ENCODE measurements at regions not wholly inside any gene's neighbourhood (a gene's known extent, or its start where the extent isn't known, plus 50 kb on each side); places are given as distances from the start of the nearest gene placed in this dataset.

- DNase-seq, result no peak
These were observed 287.1 kb upstream of the TNP1 start for GRCh38 chr2:217146956-217147355.

- DNase-seq, result peak; percentile 71
These were observed 282.9 kb upstream of the TNP1 start for GRCh38 chr2:217142649-217143266.

GRCh38 chr2:217138284-217138683 lies 278.4 kb upstream of the TNP1 start:
- no peak for DNase-seq

GRCh38 chr2:217127744-217128143 lies 267.9 kb upstream of the TNP1 start:
- DNase-seq, result no peak

- DNase-seq, result no peak
These were observed 265.1 kb upstream of the TNP1 start for GRCh38 chr2:217125014-217125413.

GRCh38 chr2:217124050-217124449 lies 264.2 kb upstream of the TNP1 start:
- DNase-seq, result no peak

- DNase-seq, result no peak
These were observed 261.7 kb upstream of the TNP1 start for GRCh38 chr2:217121565-217121964.

DNA sequence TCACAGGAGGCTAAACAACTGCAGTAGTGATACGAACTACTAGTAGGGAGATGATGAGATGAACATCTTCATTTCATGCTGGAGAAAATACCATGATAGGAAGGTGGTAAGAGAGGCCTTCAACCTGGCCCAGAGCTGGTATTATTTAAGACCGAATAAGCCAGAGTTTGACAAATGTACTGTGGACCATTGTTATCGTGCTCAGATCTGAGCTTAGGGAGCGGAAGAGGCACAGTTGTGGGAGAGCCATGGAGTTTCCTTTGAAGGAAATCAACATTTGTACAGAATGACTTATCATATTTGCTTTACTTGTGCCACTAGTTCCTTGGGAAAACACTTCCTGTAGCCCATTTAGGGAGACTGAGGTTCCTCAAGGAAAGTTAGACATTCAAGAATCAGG lies 260.6 kb upstream of the TNP1 start:
- DNase-seq, result no peak

- no peak for DNase-seq
These were observed 258.9 kb upstream of the TNP1 start for GRCh38 chr2:217118559-217119284.

GRCh38 chr2:217117523-217117922 lies 257.7 kb upstream of the TNP1 start:
- DNase-seq, result no peak

DNA sequence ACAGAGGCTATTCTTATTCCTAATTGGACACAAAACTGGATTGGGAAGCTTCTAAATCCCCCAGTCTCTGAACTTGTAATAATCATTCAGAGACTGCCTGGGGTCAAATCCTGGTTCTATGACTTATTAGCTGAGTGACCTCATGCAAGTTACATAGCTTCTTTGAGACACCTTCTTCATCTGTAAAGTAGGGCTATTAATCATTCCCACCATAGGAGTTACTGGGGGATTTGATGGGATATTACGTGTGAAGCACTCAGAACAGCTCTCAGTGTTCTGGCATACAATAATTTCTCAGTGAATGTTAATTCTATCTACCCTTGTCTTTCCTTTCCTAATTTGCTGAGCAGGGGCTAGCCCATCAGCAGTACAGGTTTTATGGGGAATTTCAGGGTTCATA lies 256.7 kb upstream of the TNP1 start:
- DNase-seq, result no peak

- no peak for DNase-seq
These were observed 254.3 kb upstream of the TNP1 start for GRCh38 chr2:217114117-217114516.

DNA sequence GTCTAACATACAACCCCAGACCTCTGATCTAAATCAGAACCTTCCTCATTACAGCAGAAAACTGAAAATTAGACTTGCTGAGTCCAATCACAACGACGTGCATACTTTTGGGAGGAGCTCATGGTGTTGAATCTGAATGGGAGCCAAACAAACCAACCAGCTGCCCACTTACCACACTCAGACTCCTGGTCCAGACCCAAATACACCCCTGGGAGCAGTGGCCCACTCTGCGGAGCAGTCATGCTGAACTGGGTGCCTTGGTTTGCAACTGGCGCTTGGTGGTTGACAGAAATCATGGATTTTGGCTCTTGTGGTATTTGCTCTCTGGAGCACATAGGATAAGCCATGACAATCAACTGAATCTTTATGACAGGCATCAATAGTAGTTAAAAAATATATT lies 253.6 kb upstream of the TNP1 start:
- DNase-seq, result no peak

DNA sequence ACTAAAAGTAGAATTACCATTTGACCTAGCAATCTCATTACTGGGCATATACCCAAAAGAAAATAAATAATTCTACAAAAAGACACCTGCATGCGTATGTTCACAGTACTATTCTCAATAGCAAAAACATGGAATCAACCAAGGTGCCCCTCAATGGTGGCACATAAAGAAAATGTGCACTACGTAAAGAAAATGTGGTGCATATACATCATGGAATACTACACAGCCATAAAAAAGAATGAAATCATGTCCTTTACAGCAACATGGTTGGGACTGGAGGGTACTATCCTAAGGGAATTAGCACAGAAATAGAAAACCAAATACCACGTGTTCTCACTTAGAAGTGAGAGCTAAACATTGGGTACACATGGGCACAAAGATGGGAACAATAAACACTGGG lies 250.7 kb upstream of the TNP1 start:
- DNase-seq, result no peak

- DNase-seq, result no peak
These were observed 248.7 kb upstream of the TNP1 start for GRCh38 chr2:217108575-217109027.

DNA sequence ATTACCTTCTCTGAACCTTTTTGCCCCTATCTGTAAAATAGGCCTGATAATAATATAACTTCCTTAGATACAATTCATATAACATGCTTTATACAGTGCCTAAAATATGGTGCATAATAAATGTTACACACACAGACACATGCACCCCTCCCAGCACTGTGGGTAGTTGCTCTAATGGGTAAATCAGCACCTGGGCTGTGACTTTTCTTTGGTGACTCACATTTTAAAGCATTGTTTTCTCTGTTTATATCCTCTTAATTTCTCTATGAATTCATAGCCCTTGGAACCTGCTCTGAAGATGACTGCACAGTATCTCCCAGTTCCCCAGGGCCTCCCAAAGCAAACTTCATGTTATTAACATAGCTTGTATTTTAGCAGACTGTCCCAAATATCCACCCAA lies 248.2 kb upstream of the TNP1 start:
- no peak for DNase-seq

DNA sequence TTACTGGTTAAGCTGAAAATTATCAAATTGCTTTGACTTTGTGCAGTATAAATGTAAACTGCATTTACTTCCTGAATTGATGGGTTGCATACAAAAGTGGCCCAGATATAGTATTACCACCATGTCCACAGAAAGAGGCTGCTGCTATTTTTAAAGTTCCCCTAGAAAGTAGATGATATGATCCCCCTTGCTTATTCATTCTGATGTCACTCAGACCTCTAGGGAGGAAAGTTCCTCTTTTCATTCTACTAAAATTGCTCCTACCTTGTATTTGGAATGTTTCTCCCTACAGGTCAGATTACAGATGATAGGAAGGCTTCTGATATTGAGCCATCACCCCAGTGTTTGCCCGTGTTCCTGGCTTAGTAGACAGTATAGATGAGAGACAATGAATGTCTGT lies 247.6 kb upstream of the TNP1 start:
- DNase-seq, result no peak

DNA sequence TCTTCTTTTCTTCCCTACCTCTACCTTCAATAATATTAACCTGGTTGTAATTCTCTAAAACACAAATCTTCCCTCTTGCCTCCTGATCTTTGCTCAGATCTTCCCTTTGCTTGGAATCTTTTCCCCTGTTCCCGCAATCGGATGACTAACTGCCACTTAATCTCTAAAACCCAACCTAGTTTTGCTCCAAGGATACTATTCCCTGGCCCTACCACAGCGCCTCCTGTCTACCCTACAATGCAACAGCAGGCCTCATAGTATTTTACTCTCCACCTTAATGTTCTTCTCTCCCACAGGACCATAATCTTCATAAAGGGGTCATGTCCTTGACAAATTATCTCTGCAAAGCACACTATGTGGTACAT lies 246.8 kb upstream of the TNP1 start:
- peak; percentile 24 for DNase-seq

- no peak for DNase-seq
These were observed 246.1 kb upstream of the TNP1 start for GRCh38 chr2:217105733-217106649.

DNA sequence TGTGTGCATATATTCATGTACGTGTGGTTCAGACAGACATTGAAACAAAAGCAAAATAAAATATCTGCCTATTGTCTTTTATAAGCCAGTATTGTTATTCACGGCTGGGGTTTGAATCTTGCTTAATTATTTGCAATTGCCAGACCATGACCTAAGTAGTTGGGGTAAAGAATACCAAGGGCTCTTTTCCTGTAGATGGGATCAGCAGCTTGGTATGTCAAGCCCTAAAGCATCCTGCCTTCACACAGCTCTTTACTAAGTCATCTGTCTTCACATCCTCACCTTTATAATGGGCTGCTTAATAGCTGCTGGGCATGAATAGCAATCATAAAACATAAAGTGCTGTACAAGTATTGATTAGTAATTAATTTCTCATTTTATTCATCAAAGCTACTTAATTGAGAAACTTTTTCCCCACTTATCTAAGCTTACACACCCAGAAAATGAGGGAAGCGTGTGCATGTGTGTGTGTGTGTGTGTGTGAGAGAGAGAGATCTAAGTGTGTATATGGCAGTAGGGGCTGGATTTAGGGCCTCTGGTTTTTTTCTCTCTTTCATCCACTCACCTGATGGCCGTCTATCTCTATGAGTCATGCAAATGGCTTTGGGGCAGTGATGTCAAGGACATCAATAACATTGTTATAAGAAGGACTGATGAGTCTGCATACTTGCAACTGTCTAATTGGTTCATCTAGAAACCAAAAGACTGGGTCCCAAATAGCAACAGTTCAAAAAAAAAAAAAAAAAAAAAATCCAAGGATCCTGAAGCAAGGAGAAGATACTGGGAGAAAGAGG lies 244.1 kb upstream of the TNP1 start:
- DNase-seq, result no peak

DNA sequence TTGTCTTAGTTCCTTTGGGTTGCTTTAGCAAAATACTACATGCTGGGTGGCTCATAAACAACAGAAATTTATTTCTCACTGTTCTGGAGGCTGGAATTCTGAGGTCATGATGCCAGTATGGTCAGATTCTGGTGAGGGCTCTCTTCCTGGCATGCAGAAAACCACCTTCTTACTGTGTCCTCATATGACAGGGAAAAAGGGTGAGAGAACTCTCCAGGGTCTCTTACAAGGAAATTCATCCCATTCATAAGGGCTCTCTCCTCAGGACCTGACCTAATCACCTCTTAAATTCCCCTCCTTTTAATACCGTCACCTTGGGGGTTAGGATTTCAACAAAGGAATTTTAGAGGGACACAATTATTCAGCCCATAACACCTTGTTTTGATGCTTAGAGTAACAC lies 243.1 kb upstream of the TNP1 start:
- DNase-seq, result no peak

- no peak for DNase-seq
These were observed 242.1 kb upstream of the TNP1 start for GRCh38 chr2:217101972-217102371.

- peak; percentile 51 for DNase-seq
These were observed 239.7 kb upstream of the TNP1 start for GRCh38 chr2:217099561-217099960.

Measured in NCI-H82 (cell line).